Mesendoderm (in vitro differentiated cells): ENCODE measurements at regions not wholly inside any gene's neighbourhood (a gene's known extent, or its start where the extent isn't known, plus 50 kb on each side); places are given as distances from the start of the nearest gene placed in this dataset.
A peak's percentile ranks its signal among the peaks of the same experiment; 100 is the strongest.

Source experiments
- DNase-seq: peaks from one replicate; pipeline ENCODE4 v3.0.0; 2013
- H2AK5ac ChIP-seq: 2 replicates; pipeline ENCODE4 v1.6.1; 2013; ENCODE audit warnings: low read length, inconsistent platforms
- H2BK120ac ChIP-seq: 2 replicates; pipeline ENCODE4 v1.6.1; 2013; ENCODE audit warnings: low read depth, mild to moderate bottlenecking, low read length, moderate library complexity, mixed read lengths
- H2BK15ac ChIP-seq: replicated peaks from 2 replicates; pipeline ENCODE4 v1.6.1; 2013; ENCODE audit warnings: low read depth, mild to moderate bottlenecking, moderate library complexity
- H2BK5ac ChIP-seq: 2 replicates; pipeline ENCODE4 v1.6.1; 2013; ENCODE audit warnings: low read length, inconsistent platforms
- H3K18ac ChIP-seq: 2 replicates; pipeline ENCODE4 v1.6.1; 2013; ENCODE audit warnings: mild to moderate bottlenecking, low read length, mixed read lengths
- H3K23ac ChIP-seq: one replicate; pipeline ENCODE4 v1.6.1; 2013; ENCODE audit warnings: low read length
- H3K27ac ChIP-seq: 2 replicates; pipeline ENCODE4 v1.5.1; 2013; ENCODE audit warnings: low read depth, mild to moderate bottlenecking, inconsistent platforms, low read length, moderate library complexity
- H3K27me3 ChIP-seq: 2 replicates; pipeline ENCODE4 v1.6.1; 2013; ENCODE audit warnings: low read length, control low read depth, mild to moderate bottlenecking, inconsistent platforms; ENCODE audit not compliant: insufficient read depth, poor library complexity
- H3K36me3 ChIP-seq: 2 replicates; pipeline ENCODE4 v1.6.1; 2013; ENCODE audit warnings: low read length, inconsistent platforms; ENCODE audit not compliant: control insufficient read depth, insufficient read depth
- H3K4ac ChIP-seq: one replicate; pipeline ENCODE4 v1.6.1; 2013; ENCODE audit warnings: low read depth, mild to moderate bottlenecking, low read length, moderate library complexity
- H3K4me1 ChIP-seq: 2 replicates; pipeline ENCODE4 v1.6.1; 2013; ENCODE audit warnings: low read depth, low read length, inconsistent platforms; ENCODE audit not compliant: control insufficient read depth
- H3K4me2 ChIP-seq: 2 replicates; pipeline ENCODE4 v1.6.1; 2013; ENCODE audit warnings: low read length
- H3K4me3 ChIP-seq: 2 replicates; pipeline ENCODE4 v1.5.1; 2013; ENCODE audit warnings: mild to moderate bottlenecking, low read length
- H3K56ac ChIP-seq: one replicate; pipeline ENCODE4 v1.6.1; 2013; ENCODE audit warnings: low read length
- H3K79me1 ChIP-seq: 2 replicates; pipeline ENCODE4 v1.6.1; 2013; ENCODE audit warnings: low read length, inconsistent platforms
- H3K79me2 ChIP-seq: 2 replicates; pipeline ENCODE4 v1.6.1; 2013; ENCODE audit warnings: mild to moderate bottlenecking, low read length; ENCODE audit not compliant: control insufficient read depth, insufficient read depth
- H3K9ac ChIP-seq: 2 replicates; pipeline ENCODE4 v1.6.1; 2013; ENCODE audit warnings: low read length, inconsistent platforms
- H4K5ac ChIP-seq: one replicate; pipeline ENCODE4 v1.6.1; 2013; ENCODE audit warnings: low read length
- H4K8ac ChIP-seq: one replicate; pipeline ENCODE4 v1.6.1; 2013; ENCODE audit warnings: low read depth, mild to moderate bottlenecking, control low read depth, low read length, moderate library complexity
- WGBS: extraction: QIAGEN DNeasy Blood & Tissue Kit; methylation state at CpG from one replicate; pipeline ENCODE4 v1.1.7; 2013; ENCODE audit warnings: low lambda C conversion rate, missing lambda C conversion rate; ENCODE audit not compliant: insufficient coverage; ENCODE audit errors: extremely low coverage; 5-methylcytosine and 5-hydroxymethylcytosine counted together

DNA sequence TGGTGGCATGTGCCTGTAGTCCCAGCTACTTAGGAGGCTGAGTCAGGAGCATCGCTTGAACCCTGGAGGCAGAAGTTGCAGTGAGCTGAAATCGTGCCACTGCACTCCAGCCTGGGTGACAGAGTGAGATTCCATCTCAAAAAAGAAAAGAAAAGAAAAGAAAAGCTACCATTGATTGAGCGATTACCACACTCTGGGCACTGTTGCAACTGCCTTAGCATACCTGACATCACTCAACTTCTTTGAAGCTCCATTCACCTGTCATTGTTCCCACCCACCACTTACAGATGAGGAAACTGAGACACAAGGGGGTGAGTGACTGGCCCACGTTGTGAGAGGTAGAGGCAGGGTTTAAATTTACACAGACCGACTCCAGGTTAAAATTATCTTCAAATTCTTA is 442.1 kb upstream of the SULF2 start:
- H3K4me1 ChIP-seq, result peaks cover 2% of the 10 kb centered on the region
- H4K5ac ChIP-seq, result no peak overlapping the region
- H3K4ac ChIP-seq, result no peak overlapping the region
- H3K27ac ChIP-seq, result no peak overlapping the region
- no peaks in the 10 kb centered on the region for H3K79me1 ChIP-seq
- no peak overlapping the region for H2BK15ac ChIP-seq
- no peak for DNase-seq
- no peaks in the 10 kb centered on the region for H3K79me2 ChIP-seq
- H3K36me3 ChIP-seq, result no peaks in the 10 kb centered on the region
- no peak overlapping the region for H2BK120ac ChIP-seq
- no peak overlapping the region for H3K4me3 ChIP-seq
- H3K27me3 ChIP-seq, result no peaks in the 10 kb centered on the region
- H4K8ac ChIP-seq, result no peak overlapping the region
- no peak overlapping the region for H3K23ac ChIP-seq
- no peak overlapping the region for H2AK5ac ChIP-seq
- H3K9ac ChIP-seq, result no peak overlapping the region
- no peak overlapping the region for H3K4me2 ChIP-seq
- no peak overlapping the region for H3K18ac ChIP-seq
- H2BK5ac ChIP-seq, result no peak overlapping the region
- H3K56ac ChIP-seq, result no peak overlapping the region
- WGBS, result no CpG with 5 or more reads among the region's 5 CpGs

DNA sequence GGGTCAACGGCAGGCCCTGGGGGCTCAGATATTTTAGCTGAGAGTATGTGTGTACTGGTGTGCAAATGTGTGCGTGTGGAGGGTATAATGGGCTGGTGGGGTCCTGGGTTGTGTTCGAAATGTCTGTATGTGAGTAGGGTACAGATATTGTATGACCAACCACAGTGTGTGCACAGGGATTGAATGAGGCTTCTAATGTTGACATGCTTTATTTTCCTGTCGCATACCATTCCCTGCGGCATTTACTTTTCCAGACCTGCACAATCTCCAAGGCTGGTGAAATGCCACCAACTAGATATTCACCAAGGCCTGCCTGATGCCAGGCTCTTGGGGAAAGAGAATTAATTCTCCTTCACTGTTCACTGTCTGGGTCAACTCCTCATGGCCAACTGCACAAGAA is 441.4 kb upstream of the SULF2 start:
- H3K36me3 ChIP-seq, result no peaks in the 10 kb centered on the region
- H3K9ac ChIP-seq, result no peak overlapping the region
- no peaks in the 10 kb centered on the region for H3K27me3 ChIP-seq
- no peak overlapping the region for H3K18ac ChIP-seq
- no peak overlapping the region for H3K23ac ChIP-seq
- no peak overlapping the region for H4K8ac ChIP-seq
- H3K56ac ChIP-seq, result no peak overlapping the region
- H2BK5ac ChIP-seq, result no peak overlapping the region
- no peak overlapping the region for H3K4ac ChIP-seq
- H2AK5ac ChIP-seq, result no peak overlapping the region
- WGBS, result no CpG with 5 or more reads among the region's 5 CpGs
- H2BK15ac ChIP-seq, result no peak overlapping the region
- peaks cover 2% of the 10 kb centered on the region for H3K4me1 ChIP-seq
- no peaks in the 10 kb centered on the region for H3K79me2 ChIP-seq
- DNase-seq, result no peak
- H3K27ac ChIP-seq, result no peak overlapping the region
- no peak overlapping the region for H4K5ac ChIP-seq
- no peak overlapping the region for H2BK120ac ChIP-seq
- H3K79me1 ChIP-seq, result no peaks in the 10 kb centered on the region
- H3K4me3 ChIP-seq, result no peak overlapping the region
- no peak overlapping the region for H3K4me2 ChIP-seq

DNA sequence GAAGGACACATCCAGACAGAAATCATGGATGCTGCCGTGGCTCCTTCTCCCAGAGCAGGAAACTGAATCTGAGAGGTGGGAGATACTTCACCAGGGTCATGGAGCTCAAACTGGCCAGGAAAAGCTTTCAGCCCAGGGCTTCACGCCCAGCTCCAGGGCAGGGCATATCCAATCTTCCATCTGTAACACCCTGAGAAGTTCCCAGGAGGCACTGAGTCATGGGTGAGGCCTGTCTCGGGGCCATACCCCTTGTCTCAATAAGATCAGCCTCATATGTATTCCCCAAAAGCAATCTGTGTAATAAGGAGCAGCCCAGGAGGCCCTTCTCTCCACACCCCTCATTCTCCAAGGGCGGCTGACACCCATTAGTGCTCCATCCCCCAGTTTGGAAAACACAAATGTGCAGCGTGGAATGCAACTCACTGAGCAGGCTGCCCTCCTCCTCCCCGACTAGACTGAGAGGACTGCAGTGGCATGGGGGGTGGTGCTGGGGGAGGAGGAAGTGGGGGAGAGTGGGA is 439.3 kb upstream of the SULF2 start:
- H3K18ac ChIP-seq, result no peak overlapping the region
- H2BK120ac ChIP-seq, result no peak overlapping the region
- no peak overlapping the region for H2BK5ac ChIP-seq
- no peak overlapping the region for H4K5ac ChIP-seq
- H3K27ac ChIP-seq, result no peak overlapping the region
- no peaks in the 10 kb centered on the region for H3K4me1 ChIP-seq
- H3K4me3 ChIP-seq, result no peak overlapping the region
- no peak overlapping the region for H3K9ac ChIP-seq
- no peak for DNase-seq
- H2AK5ac ChIP-seq, result no peak overlapping the region
- no CpG with 5 or more reads among the region's 6 CpGs for WGBS
- no peaks in the 10 kb centered on the region for H3K79me2 ChIP-seq
- peak overlapping the region; percentile 1 for H3K56ac ChIP-seq
- H3K23ac ChIP-seq, result no peak overlapping the region
- H3K4me2 ChIP-seq, result no peak overlapping the region
- no peaks in the 10 kb centered on the region for H3K36me3 ChIP-seq
- no peaks in the 10 kb centered on the region for H3K79me1 ChIP-seq
- no peak overlapping the region for H3K4ac ChIP-seq
- no peak overlapping the region for H2BK15ac ChIP-seq
- no peak overlapping the region for H4K8ac ChIP-seq
- no peaks in the 10 kb centered on the region for H3K27me3 ChIP-seq

DNA sequence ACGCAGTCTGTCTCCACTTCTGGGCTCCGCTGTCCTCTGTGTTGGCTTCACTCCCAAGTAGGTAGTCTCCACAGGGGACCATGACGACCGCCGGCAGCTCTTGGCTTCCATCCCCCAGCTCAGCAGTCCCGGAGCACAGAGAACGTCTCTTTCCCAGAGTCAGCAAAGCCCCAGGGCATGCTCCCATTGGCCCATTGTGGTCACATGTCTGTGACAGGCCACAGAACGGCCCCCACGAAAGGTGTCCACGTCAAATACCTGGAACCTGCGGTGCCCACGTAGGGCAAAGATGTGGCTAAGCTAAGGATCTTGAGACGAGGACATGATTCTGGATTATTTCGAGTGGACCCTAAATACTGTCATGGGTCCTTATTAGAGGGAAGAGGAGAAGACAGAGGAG is 438.4 kb upstream of the SULF2 start:
- DNase-seq, result no peak
- H3K27me3 ChIP-seq, result no peaks in the 10 kb centered on the region
- H3K9ac ChIP-seq, result no peak overlapping the region
- H2BK15ac ChIP-seq, result no peak overlapping the region
- H2BK120ac ChIP-seq, result no peak overlapping the region
- no peak overlapping the region for H3K4me3 ChIP-seq
- H3K23ac ChIP-seq, result no peak overlapping the region
- H2BK5ac ChIP-seq, result no peak overlapping the region
- H4K8ac ChIP-seq, result no peak overlapping the region
- WGBS, result no CpG with 5 or more reads among the region's 14 CpGs
- H3K36me3 ChIP-seq, result no peaks in the 10 kb centered on the region
- no peak overlapping the region for H3K18ac ChIP-seq
- no peaks in the 10 kb centered on the region for H3K79me1 ChIP-seq
- H3K4me2 ChIP-seq, result no peak overlapping the region
- H3K4ac ChIP-seq, result no peak overlapping the region
- no peak overlapping the region for H4K5ac ChIP-seq
- H2AK5ac ChIP-seq, result no peak overlapping the region
- no peak overlapping the region for H3K27ac ChIP-seq
- no peak overlapping the region for H3K56ac ChIP-seq
- H3K4me1 ChIP-seq, result no peaks in the 10 kb centered on the region
- no peaks in the 10 kb centered on the region for H3K79me2 ChIP-seq

DNA sequence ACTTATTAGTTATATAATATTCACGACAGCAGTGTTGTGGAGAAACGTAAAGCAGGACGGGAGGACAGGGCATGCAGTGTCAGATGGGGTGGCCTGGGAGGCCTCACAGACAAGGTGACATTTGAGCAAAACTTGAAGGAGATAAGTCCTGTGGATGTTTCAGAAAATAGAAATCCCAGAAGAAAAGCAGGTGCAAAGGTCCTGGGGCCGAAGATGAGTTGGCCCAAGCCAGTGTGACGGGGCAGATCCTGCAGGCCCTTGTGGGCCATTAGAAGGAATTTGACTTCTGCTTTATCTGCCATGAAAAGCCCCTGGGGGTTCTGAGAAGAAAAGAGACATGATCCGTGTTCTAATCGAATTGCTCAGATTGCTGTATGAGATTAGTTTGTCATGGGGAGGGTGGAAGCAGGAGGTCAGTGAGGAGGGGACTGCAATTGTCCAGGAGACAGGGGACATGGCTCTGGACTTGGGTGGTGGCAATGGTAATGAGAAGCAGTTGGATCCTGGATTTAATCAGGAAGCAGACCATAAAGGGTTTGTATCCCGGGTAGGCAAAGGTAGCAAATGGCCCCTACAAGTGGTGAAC is 437.4 kb upstream of the SULF2 start:
- Histone ChIP-seq H2BK120ac (no peak overlapping the region), H3K79me2 (no peaks in the 10 kb centered on the region), H3K23ac (no peak overlapping the region), H2AK5ac (no peak overlapping the region), H3K36me3 (no peaks in the 10 kb centered on the region), H3K18ac (no peak overlapping the region), H3K9ac (no peak overlapping the region), H3K79me1 (no peaks in the 10 kb centered on the region), H4K8ac (no peak overlapping the region), H3K4me1 (no peaks in the 10 kb centered on the region), H2BK5ac (no peak overlapping the region), H3K4me2 (no peak overlapping the region), H3K4me3 (no peak overlapping the region), H3K4ac (no peak overlapping the region), H2BK15ac (no peak overlapping the region), H3K27ac (no peak overlapping the region), H3K56ac (no peak overlapping the region), H3K27me3 (no peaks in the 10 kb centered on the region), H4K5ac (no peak overlapping the region)
- no CpG with 5 or more reads among the region's 8 CpGs for WGBS
- DNase-seq, result peak; percentile 22

DNA sequence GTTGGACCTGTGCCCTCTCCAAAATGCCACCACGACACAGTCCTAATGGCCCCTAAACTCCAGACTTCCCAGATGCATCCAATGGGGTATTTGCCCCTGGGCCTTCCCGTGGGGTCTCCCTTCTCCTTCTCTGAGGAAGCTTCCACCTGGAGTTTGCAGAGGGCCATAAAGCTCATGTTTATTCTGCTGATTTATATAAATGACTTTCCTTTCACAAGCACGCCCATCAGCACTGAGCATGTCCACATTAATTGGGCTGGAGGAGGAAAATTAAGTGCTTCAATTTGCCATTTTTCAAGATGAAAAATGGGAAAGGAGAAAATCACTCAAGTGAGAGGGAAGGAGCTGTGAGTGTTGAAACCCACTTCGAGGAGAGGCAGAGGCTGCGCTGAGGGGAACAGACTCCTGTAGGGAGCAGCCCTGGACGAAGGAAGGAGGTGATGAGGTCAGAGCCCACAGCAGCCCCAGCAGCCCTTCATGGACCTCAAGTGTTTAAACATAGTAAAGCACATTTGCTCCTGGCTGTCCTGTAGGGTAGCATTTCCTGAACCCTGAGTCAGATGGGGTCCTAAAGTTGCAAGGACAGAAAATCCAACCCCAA is 434.9 kb upstream of the SULF2 start:
- no peak overlapping the region for H3K56ac ChIP-seq
- no peak overlapping the region for H4K5ac ChIP-seq
- H4K8ac ChIP-seq, result no peak overlapping the region
- H3K4me3 ChIP-seq, result no peak overlapping the region
- no CpG with 5 or more reads among the region's 6 CpGs for WGBS
- no peak for DNase-seq
- no peak overlapping the region for H3K27ac ChIP-seq
- H2BK120ac ChIP-seq, result no peak overlapping the region
- H3K79me1 ChIP-seq, result no peaks in the 10 kb centered on the region
- no peak overlapping the region for H3K23ac ChIP-seq
- H3K79me2 ChIP-seq, result no peaks in the 10 kb centered on the region
- H3K18ac ChIP-seq, result no peak overlapping the region
- no peak overlapping the region for H3K9ac ChIP-seq
- H3K4ac ChIP-seq, result no peak overlapping the region
- no peak overlapping the region for H3K4me2 ChIP-seq
- no peaks in the 10 kb centered on the region for H3K36me3 ChIP-seq
- H2AK5ac ChIP-seq, result no peak overlapping the region
- no peak overlapping the region for H2BK15ac ChIP-seq
- H3K27me3 ChIP-seq, result no peaks in the 10 kb centered on the region
- H3K4me1 ChIP-seq, result no peaks in the 10 kb centered on the region
- no peak overlapping the region for H2BK5ac ChIP-seq
